HK-2 (cell line): ENCODE measurements at regions not wholly inside any gene's neighbourhood (a gene's known extent, or its start where the extent isn't known, plus 50 kb on each side); places are given as distances from the start of the nearest gene placed in this dataset.

Experiments used
- DNase-seq: peaks from one replicate; pipeline ENCODE4 v3.0.0-alpha.2; 2018; ENCODE audit not compliant: unreplicated experiment

DNA sequence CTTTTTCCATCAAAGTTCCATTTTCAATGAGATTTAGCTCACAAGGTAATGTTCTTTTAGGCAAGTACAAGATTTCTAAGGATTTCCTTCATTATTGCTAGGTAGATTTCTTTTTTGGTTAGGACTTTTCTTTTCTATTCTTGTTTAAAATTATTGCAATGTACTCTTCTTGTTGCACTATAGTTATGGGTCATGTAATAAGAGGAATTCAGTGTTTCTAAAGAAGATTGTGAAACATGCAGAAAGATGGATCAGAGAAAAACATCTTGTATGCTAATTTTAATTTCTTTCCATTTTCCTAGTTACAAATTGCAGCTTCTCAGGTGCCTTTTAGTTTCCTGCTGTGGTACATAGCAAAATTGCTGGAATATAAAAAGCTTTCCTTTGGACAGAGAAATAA, 56.1 kb downstream of the BTG1 start:
- DNase-seq = no peak

DNA sequence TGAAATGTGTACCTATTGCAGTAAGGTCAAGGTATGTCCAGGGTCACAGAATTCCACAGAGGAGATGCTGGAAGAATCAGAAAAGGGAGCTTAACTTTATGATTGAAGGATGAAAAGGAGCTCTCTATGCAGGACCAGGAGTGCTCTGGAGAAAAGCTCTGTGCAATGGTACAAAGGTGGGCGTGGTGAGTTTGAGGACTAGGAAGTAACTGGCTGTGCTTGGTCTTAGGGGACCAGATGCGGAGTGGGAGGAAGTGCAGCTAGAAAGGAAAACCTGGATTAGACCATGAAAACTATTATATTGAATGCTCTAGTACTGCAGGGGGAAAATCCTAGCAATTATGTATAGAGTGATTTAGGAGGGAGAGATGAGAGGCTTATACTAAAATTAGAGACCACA, 56.8 kb downstream of the BTG1 start:
- DNase-seq = no peak

DNA sequence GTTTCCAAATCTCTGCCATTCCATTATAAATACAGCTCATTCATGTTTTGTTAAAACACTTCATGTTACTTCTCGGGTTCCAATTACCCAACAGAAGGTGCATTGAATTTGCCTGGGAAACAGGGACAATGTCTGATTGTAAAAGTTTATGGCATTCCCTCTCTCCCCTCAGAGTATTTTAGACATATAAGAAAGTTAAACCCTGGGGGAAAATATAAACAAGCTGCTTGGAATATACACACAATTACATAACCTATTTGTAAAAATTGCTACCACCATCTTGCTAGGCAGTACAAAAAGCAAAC, 60.0 kb downstream of the BTG1 start:
- no peak for DNase-seq

DNA sequence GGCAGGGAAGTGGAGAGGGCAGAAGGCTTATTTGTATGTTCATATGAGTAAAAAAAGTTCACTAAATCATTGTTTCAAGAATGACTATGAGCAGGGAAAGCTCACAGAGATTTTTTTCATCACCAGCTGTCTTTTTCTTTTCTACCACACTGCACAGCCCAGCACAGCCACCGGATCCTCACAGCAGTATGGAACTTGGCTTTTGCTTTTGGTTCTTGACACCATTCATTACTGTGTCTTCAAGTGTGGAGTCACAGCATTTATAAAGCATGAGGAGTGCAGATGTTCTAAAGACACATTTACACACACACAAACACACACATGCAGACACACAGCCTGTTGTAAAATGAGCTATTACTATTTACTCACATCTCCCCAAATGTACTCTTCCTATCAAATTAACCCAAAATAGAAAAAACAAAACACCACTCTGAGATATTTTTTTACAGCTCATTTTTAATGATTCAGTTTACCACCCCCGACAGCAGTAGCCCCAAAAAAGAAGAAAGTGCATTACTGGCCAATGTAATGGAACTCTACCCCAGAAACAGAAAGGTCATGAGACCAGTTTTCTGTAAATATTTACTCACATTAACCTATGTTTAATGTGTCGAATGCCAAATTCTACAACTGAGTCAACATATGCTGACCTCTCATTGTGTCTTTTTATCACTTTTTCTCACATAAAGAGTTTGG, 60.5 kb downstream of the BTG1 start:
- DNase-seq = no peak

DNA sequence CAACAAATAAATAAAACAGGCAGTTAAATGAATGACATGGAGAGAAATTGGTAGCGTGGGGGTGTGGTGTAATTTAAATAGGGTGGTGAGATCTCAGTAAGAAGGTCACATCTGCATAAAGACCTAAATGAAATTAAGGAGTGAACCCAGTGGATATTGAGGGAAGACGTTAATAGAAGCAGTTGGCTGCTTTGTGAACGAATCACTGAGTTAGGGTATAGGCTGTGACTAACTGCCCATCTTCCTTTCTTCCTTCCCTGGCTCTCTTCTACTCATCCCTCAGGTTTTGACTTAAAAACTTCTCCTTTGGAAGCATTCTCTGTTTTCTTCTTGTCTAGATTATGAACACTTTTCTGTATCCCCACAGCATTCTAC, 64.7 kb downstream of the BTG1 start:
- DNase-seq = no peak

DNA sequence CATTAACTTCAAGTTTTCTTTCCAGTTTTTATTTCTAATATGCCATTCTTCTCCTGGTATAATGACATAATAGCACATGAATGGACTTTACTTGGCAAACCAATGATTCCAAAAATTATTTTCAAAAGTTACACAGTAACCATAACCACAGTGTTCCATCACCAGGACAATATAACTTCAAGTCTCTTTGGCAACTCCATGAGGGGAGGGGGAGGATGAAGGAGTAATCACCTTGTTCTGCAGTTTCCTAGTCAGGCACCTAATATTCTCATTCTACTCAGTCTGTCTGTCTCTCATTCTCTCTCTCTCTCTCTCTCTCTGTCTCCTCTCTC, 66.6 kb downstream of the BTG1 start:
- DNase-seq = no peak

DNA sequence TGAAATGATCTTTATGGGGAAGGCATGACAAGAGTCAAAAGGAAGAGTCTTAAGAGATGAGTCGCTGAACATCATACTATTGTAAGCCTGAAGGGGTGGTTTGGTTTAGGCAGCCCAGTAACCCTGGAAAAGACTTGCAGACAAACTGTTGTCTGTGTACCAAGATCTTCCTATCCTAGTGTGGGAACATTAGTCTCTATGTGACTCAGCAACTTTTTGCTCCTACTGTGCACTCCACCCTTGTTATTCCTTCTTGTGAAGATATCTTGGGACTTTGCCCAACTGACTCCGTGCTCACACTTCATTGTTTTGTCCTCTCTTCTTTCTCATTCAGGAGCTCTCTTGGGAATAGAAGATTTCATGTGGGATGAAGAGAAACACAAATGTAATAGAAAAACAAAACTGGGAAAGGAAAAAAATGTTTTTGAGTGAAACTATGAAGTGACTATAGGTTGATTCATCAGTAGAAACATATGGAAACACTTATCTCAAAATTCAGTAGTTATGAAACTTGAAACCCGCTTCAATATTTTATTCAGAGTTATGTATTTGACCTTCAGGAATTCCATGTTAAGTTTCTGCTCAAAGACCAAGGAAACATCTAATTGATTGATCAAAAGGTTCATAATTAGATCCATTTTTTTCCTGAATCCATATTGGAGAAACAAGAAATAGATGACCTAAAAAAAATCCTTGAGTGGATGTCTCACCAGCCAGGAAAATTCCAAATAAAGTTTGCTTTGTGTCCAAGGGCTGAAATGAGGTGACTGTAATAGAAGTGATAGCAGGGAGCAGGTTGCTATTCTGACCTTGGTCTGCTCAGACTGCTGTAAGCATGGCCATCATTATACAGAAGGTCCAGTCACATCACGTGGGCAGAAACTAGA, 67.2 kb downstream of the BTG1 start:
- DNase-seq = no peak

DNA sequence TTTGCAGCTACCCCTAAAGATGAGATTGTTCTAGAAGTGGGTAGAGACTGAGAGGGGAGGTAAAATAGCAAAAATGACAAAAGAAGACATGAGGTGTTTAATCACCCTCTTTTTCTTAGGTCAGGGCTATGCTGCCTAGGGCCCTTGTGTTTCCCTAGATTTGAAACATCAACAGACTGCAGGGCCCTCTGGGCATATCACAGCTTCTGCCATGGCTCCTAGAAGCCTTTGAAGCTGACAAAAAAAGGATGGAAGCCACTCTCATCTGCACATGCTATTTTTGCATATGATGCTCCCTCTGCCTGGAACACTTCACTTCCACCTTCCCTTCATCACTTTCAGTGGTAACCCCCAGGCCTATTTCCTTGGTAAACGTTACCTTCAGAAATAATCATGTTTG, 68.1 kb downstream of the BTG1 start:
- DNase-seq = no peak

DNA sequence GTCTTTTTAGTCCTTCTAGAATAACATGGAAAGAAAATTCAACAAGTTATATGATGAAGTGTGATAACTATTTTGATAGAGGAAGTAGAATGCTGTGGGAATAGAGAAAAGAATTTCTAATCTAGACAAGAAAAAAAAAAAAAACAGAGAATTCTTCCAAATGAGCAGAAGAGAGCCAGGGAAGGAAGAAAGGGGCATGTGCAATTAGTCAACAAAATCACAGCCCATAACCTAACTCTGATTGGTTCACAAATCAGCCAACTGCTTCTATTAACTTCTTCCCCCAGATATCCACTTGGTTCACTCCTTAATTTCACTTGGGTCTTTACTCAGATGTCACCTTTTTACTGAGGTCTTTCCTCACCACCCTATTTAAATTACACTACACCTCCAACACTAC, 69.5 kb downstream of the BTG1 start:
- no peak for DNase-seq

DNA sequence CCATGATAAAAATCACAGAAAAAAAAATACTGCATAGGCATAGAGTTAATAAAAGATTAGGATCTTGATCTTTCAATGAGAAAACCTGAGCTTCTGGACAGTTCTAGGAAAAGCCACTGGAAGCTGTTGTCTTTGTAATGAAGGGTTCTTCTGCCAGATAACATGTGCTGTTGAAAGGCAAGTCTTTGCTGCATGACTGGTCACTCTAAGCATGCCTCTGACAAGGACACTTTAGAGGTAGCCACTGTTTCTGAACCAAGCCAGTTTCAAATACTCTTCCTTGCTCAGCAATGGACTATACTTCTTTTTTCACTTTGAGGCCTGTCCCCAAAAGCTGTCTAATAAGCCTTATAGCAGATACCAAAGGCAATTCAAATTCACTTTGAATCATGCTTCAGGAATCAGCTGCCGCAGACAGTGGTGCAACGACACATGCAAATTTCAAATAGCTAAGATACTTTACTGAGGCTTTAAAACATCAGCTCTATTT, 70.2 kb downstream of the BTG1 start:
- no peak for DNase-seq

DNA sequence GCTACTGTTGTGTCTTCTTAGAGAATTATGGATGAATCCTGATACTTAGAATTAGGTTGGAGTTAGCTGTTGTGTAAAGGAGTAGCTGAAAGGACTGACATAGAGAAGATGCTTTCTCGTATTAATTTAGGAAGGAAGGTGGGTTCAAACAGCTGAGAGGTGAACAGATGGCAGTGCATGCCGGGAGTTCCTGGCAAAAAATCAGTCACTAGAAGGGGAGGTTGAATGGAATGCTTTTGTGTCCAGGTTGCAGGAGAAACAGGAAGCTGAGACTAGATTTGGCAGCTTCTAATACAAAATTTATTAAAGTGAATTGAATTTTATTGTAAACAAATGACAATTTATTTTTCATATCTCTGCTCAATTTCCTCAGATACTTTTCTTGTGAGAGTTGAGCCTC, 70.8 kb downstream of the BTG1 start:
- DNase-seq = no peak

DNA sequence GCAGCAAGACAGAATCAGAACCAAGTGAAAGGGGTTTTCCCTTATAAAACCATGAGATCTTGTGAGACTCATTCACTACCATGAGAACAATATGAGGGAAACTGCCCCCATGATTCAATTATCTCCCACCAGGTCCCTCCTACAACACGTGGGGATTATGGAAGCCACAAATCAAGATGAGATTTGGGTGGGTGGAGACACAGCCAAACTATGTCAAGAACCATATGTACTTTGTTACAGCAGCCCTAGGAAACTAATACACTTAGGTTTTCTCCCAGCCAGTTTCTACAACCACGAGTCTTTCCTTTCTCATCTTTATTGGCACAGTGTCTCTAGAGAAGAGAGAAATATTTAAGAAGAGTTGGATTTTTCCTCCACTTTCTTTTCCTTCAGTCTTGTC, 72.6 kb downstream of the BTG1 start:
- no peak for DNase-seq

DNA sequence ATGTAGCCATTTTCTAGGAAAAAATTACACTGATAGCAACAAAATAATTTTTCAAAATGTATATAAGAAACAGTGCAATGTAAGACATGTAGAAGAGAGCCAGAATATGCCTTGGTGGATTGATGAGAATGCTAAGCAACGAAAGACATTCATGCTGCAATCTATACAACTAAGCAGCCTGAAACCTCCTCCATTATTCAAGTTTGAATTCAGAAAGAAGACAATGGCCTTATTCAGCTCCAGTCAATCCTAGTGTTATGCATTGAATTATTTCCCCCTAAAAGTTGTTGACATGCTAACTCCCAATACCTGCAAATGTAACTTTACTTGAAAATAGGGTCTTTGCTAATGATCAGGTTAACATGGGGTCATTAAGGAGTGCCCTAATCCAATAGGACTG, 73.5 kb downstream of the BTG1 start:
- no peak for DNase-seq

DNA sequence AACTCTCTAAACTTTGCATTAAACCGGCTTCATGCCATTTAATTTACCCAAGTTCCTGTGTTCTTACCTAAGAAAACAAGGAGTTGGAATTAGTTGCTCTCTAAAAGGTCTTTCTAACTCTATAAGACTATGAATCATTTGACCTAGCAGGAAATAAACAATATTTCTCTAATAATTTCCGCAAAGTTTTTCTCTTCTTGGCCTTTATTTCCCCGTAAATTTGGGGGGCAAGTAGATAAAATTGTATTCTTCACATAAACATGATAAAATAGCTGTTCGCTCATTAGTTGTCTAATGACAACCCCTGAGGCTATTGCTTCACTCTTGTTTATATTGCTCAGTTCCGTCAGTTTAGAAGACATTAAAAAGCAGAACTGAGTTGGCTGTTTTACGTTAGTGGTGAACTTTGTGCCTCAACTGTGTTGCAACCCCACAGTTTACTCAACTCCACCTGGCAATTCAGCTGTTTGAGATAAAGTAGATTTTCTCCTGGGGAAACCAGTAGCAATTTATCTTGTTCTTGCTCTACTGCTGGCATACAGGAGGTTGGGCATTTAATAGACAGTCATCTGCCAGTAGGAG, 74.7 kb downstream of the BTG1 start:
- no peak for DNase-seq

DNA sequence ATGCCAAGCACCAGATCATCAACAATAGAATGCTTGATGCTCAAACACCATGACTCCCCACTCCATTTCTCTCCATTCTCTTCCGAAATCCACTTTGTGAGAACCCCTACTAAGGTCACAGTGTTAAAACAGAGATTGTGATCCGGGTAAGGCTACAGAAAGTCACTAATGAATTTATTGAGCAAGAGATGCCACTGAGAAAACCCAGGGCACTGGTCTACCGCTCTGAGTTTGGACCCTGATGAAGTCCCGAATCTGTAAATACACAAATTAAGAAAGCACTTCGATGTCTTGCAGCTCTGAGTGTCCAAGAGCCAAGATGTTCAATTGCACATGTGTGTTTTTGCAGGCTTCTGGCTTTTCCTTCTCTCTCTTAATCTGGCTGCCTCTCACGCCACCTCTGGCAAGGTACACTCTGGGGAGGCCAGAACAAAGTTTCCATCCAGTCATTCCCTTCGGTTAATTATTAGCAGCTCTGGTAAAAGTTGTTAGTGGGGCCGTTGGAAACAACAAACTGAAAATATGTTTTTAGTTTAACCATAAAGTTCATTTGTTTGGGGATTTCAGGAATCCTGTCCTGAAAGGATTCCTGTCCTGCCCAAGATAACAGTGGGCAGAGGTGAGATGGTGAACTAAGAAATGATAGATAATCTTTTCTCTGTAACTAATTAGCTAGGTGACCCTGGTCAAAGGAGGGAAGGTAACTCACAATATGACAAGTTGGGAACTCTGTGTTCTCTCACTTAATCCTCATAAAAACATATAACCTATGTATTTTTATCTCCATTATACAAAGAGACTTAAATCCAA, 75.4 kb downstream of the BTG1 start:
- no peak for DNase-seq

DNA sequence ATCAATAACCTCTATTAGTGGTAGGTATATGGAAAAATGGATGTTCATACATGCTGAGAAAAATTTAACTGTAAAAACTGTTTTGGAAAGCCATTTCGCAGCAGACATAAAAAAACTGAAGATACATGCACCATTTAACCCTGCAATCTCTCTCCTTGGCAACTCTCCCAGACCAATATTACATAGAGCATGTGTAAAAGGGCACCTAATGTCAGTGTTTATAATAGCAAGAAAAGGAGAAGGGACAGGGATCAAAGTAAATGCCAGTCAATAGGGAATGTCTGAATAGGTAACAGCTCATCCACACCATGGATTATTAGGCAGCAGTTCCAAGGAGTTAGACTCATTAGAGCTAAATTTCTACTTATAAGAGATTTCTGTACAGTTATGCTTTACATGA, 77.2 kb downstream of the BTG1 start:
- DNase-seq = no peak

DNA sequence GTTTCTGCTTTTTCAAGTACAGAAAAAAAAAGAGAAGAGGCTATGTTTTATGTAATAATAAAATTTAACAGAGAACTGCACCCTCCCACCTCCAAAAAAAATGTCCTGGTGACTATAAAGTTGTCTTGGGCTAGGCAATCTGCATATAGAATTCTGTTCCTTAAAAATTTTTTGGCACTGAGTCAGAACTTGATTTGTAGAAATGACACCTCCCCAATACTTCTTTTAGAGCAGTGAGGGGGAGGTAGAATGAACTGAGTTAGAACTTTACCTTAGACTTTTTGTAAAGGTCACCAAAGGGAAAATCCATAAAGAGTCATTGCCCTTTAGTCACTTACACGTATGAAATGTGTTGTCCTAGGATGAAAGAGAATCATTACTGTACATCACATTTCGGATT, 80.0 kb downstream of the BTG1 start:
- no peak for DNase-seq

DNA sequence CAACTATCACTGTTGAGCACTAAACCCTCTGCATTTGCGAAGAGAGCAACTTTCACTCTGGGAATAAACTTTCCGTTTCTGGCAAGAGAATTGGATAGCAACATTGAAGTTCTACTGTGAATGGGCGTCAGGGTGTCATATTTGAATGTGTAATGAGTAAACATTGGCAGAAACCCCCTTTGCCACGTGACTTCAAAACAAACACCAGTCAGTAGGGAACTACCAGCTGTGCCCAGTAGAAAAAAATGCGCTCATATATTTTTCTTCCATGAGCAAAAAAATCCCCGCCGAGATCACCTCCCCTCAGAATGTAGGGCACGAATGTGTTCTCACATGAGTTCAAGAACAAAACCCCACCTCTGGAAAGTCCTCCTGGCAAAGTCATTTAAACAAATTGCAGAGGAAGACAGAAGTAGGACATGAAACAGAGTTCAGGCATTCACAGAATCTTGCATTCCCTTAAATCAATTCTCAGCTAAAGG, 80.6 kb downstream of the BTG1 start:
- no peak for DNase-seq

DNA sequence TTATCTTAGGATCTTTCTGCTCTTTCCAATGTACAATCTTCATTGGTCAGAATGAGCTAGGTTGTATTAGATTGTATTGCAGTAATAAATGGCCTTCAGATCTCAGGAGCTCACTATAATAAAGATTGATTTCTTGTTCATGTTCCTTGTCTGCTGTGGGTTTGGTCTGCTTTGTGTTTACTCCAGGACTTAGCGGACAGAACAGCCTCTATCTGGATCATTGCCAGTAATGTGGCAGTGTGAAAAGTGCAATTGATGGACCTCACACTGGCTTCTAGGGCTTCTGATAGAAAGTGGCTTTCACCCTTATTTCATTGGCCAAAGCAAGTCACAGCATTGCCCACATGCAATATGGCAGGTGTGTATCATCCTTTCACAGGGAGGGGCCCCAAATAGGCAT, 81.2 kb downstream of the BTG1 start:
- DNase-seq = no peak

DNA sequence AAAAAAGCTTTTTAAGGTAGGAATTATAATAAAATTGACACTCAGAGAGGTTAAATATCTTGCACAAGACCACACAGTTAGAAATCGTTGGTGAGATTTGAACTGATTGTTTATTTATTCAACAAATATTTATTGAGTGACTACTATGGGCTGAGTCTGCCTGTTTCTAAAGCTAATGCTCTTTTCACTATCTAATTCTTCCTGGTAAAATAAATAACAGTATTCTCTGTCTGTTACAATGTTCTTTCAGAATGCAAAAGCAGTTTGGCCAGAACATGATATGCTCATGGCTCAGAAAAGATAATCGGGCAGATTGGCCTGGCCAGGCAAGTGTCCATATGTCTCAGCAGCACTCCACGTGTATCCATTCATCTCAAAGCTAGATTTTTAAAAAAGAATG, 82.0 kb downstream of the BTG1 start:
- DNase-seq = no peak

DNA sequence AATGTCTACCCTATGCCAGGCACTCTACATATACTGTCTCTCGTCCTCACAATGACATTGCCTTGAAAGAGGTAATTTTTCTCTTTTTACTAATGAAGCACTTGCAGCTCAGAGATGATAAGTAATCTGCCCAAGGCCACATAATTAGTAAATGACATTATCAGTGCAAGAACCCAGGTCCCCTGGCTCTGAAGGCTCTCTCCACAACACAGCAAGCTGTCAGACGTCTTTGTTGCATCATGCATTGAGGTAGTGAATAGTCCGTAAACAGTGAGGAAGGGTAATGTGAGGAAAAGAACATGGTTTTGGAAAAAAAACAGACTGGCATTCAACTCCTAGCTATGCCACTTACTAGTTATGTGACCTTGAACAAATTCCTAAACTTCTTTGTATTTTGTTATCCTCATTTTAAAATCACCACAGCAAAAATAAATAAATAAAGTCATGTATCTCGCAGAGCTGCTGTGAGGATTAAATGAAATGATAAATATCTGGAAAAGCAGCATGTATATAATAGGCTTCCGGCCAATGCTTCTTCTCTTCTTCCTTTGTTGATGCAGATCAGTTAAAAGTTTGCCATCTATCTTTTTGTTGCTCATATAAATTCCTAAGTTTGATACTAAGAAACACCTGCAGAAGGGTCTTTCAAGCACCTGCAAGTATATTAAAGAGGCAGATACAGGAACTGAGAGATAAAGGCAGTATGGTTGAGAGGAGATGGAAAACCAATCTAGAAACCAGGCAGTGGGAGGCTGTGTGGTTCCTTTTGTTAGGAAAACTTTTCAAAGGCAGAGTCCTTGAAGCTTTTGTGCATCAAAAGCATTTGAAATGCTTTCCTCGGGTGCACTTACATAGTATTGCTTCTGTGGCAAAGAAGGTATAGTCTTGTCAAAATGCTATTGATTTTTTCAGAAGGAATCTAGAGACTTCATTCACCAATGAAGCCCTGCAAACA, 82.8 kb downstream of the BTG1 start:
- no peak for DNase-seq
